ENCODE measurements at regions not wholly inside any gene's neighbourhood (a gene's known extent, or its start where the extent isn't known, plus 50 kb on each side); places are given as distances from the start of the nearest gene placed in this dataset.

GRCh38 chr7:54825368-54825767 lies 66.4 kb upstream of the SEC61G start:
- Histone ChIP-seq H3K36me3 (ENCODE audit: insufficient read depth) (no peaks in the 10 kb centered on the region), H3F3A (replicated peaks; ENCODE audit: low read depth) (no peaks in the 10 kb centered on the region), H4K20me1 (replicated peaks; ENCODE audit: insufficient read depth) (no peaks in the 10 kb centered on the region), H3K4me1 (ENCODE audit: insufficient read depth) (no peaks in the 10 kb centered on the region), H2AFZ (no peak overlapping the region), H3K79me2 (replicated peaks; ENCODE audit: insufficient read depth) (no peaks in the 10 kb centered on the region), H3K9me2 (ENCODE audit: insufficient read depth) (no peaks in the 10 kb centered on the region), H3K27ac (ENCODE audit: low read depth) (no peak overlapping the region), H3K4me3 (no peak overlapping the region), H3K27me3 (ENCODE audit: insufficient read depth) (no peaks in the 10 kb centered on the region), H3K4me2 (no peak overlapping the region)
- no peak for TF ChIP-seq ZNF114 (CRISPR knock-in tag; IDR thresholded peaks at IDR 0.05)
- TF ChIP-seq POLR2AphosphoS5 (IDR thresholded peaks at IDR 0.05; ENCODE audit: low read depth) = no peak
- TF ChIP-seq ZNF331 (CRISPR knock-in tag; IDR thresholded peaks at IDR 0.05; ENCODE audit: low read depth) = no peak
- TF ChIP-seq EZH2 (IDR thresholded peaks at IDR 0.05; ENCODE audit: low read depth, unreplicated experiment) = no peak
- no peak for TF ChIP-seq ETS1 (IDR thresholded peaks at IDR 0.05)
- TF ChIP-seq STAT1 (IDR thresholded peaks at IDR 0.05; ENCODE audit: unreplicated experiment) = no peak
- TF ChIP-seq REST (IDR thresholded peaks at IDR 0.05; ENCODE audit: unreplicated experiment) = no peak
- no peak for TF ChIP-seq EZH2phosphoT487 (IDR thresholded peaks at IDR 0.05; ENCODE audit: unreplicated experiment)
- DNase-seq (ENCODE audit: low spot score) (no peak), ATAC-seq (no peak)
- Mint-ChIP-seq H3K27me3 (ENCODE audit: insufficient read depth, low read depth, poor library complexity) (no peaks in the 10 kb centered on the region), H3K4me1 (no peaks in the 10 kb centered on the region; the same call in 2 of the 3 replicates), H3K36me3 (ENCODE audit: low read depth) (peaks cover 2% of the 10 kb centered on the region; the same call in 1 of the 3 replicates), H3K9me3 (peaks cover 18% of the 10 kb centered on the region), H3K4me3 (no peak overlapping the region), H3K27ac (no peak overlapping the region)

GRCh38 chr7:54827734-54828133 lies 68.7 kb upstream of the SEC61G start:
- H3K36me3 ChIP-seq (ENCODE audit: insufficient read depth) = no peaks in the 10 kb centered on the region
- H3K4me1 ChIP-seq (ENCODE audit: insufficient read depth) = no peaks in the 10 kb centered on the region
- H3K4me3 ChIP-seq = no peak overlapping the region
- H3K27me3 Mint-ChIP-seq (ENCODE audit: insufficient read depth, low read depth, poor library complexity) = no peaks in the 10 kb centered on the region
- peaks cover 2% of the 10 kb centered on the region; the same call in 1 of the 3 replicates for H3K36me3 Mint-ChIP-seq (ENCODE audit: low read depth)
- no peak overlapping the region for H3K27ac ChIP-seq (ENCODE audit: low read depth)
- H3K9me3 Mint-ChIP-seq = peaks cover 18% of the 10 kb centered on the region
- no peaks in the 10 kb centered on the region for H3K27me3 ChIP-seq (ENCODE audit: insufficient read depth)
- H3K4me2 ChIP-seq = no peak overlapping the region
- H3K4me1 Mint-ChIP-seq = no peaks in the 10 kb centered on the region; the same call in 2 of the 3 replicates
- H3K27ac Mint-ChIP-seq = no peak overlapping the region
- no peaks in the 10 kb centered on the region for H4K20me1 ChIP-seq (replicated peaks; ENCODE audit: insufficient read depth)
- no peaks in the 10 kb centered on the region for H3K9me2 ChIP-seq (ENCODE audit: insufficient read depth)
- ATAC-seq = no peak
- DNase-seq (ENCODE audit: low spot score) = no peak
- H3F3A ChIP-seq (replicated peaks; ENCODE audit: low read depth) = no peaks in the 10 kb centered on the region
- H3K79me2 ChIP-seq (replicated peaks; ENCODE audit: insufficient read depth) = no peaks in the 10 kb centered on the region
- no peak overlapping the region for H2AFZ ChIP-seq
- H3K4me3 Mint-ChIP-seq = no peak overlapping the region
- TF ChIP-seq JUNB (IDR thresholded peaks at IDR 0.05; ENCODE audit: unreplicated experiment) (no peak), ZNF114 (CRISPR knock-in tag; IDR thresholded peaks at IDR 0.05) (no peak), POLR2AphosphoS5 (IDR thresholded peaks at IDR 0.05; ENCODE audit: low read depth) (no peak), ETS1 (IDR thresholded peaks at IDR 0.05) (no peak), CREB1 (CRISPR knock-in tag; IDR thresholded peaks at IDR 0.05; ENCODE audit: low read depth) (no peak), NANOG (IDR thresholded peaks at IDR 0.05; ENCODE audit: borderline replicate concordance) (no peak), EZH2 (IDR thresholded peaks at IDR 0.05; ENCODE audit: low read depth, unreplicated experiment) (no peak)

Measured in GM23338 (cell line).